DND-41 (cell line): ENCODE measurements at regions not wholly inside any gene's neighbourhood (a gene's known extent, or its start where the extent isn't known, plus 50 kb on each side); places are given as distances from the start of the nearest gene placed in this dataset.

Source experiments
- CTCF ChIP-seq: IDR thresholded peaks from 2 replicates; pipeline ENCODE4 v1.5.1; 2012; ENCODE audit warnings: borderline replicate concordance, low read length, moderate library complexity, mild to moderate bottlenecking; ENCODE audit not compliant: poor library complexity, severe bottlenecking; ENCODE audit errors: extremely low read depth
- EZH2 ChIP-seq: IDR thresholded peaks from 3 replicates; pipeline ENCODE4 v1.6.1; 2012; ENCODE audit warnings: borderline replicate concordance, low read depth, mild to moderate bottlenecking, moderate library complexity, low read length, inconsistent platforms; ENCODE audit not compliant: severe bottlenecking

- TF ChIP-seq CTCF = no peak
- no peak for TF ChIP-seq EZH2
These were observed 346.7 kb upstream of the PTGER4 start for GRCh38 chr5:40332970-40333369.
